ENCODE measurements at regions not wholly inside any gene's neighbourhood (a gene's known extent, or its start where the extent isn't known, plus 50 kb on each side); places are given as distances from the start of the nearest gene placed in this dataset.

DNA sequence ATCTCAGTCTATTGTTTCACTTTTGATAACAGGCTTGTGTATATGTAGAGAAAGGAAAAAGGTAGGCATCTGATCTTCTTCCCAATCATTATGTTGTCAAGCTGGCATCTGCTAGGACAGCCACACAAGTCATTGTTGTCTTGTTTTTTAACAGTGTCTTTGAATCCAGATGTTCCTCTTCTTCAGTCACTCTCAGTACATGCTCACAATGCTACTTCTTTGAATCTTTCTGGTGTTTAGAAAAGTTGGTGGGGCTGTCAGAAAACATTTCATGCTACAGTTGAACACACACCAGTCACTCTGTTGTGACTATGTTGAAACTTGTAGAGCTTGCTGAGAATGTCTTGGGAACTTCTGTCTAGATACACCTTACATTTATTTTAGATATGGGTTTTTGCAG is 1231.4 kb upstream of the MIR17HG start:
- no peak for DNase-seq

- no peak for DNase-seq
These were observed 1228.9 kb upstream of the MIR17HG start for GRCh38 chr13:90118467-90119071.

GRCh38 chr13:90120026-90120425 is 1227.5 kb upstream of the MIR17HG start:
- DNase-seq = no peak

GRCh38 chr13:90121784-90122183 is 1225.7 kb upstream of the MIR17HG start:
- DNase-seq = no peak

DNA sequence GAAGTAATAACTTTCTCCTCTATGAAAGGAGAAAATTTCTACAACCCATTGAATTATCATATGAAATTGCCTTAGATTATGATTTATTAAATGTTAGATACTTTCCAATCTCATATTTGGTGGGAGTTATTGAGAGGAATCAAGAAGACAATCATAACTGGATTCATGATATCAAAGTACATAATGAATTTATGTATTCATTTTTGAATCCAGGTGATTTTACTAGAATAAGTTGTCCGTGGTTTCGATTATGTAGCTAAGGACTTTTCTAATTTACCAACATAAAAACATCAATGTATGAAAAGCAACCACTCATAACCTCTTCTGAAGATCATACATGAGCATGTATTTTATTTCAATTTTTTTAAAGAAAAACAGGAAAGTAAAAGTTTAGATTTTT is 1225.0 kb upstream of the MIR17HG start:
- no peak for DNase-seq

DNA sequence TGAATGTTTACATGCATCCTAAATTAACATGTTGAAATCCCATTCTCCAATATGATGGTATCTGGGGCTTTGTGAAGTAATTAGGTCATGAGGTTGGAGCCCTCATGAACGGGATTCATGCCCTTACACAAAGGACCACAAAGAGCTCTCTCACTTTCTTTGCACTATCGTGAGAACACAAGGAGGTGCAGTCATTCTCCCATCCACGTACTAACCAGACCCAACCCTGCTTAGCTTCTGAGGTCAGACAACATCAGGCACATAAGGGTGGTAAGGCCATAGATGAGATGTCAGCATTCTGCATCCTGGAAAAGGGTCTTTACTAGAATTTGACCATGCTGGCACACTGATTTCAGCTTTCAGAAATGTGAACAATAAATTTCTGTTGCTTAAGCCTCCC is 1211.9 kb upstream of the MIR17HG start:
- DNase-seq = no peak

DNA sequence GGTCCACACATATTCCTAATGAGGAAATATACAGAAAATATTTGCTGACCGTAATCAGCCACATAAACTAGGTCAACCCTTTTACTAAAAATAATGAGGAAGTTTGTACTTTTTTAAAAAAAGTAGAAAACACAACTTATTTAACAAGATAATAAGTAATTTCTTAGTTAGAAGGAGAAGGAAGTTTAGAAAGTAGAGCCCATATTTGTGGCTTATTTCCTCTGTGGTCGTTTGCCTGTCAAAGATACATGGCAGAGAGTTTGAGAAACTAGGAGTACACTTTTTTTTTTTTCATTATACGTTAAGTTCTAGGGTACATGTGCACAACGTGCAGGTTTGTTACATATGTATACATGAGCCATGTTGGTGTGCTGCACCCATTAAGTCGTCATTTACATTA is 1205.2 kb upstream of the MIR17HG start:
- no peak for DNase-seq

DNA sequence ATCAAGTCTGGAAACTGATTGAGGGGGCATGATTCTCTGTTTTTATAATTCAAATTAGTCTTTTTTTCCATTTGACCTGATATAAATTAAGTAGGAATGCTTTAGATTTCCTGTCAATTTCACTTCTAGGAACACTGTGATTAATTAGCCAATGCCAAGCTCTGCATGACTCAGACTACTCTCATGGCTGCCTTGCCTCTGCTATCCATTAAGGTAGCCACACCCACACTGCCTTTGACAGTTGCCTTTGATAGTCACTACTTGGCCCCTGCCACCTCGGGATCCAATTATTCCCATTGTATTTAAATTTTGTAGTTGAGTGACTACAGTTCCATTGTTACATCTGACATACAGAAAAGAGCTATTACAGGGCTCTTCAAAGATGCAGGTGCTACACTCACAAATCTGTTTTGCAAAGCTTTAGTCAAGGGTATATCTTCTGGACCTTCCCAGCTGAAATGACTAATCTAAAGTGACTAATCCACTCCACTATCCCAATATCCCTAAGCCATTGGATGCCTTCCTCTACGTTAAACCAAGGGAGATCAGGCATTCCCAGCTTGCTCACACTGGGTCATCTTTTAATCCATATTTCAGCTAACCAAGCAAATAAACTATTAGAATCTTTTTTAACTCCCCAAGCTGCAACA is 1193.1 kb upstream of the MIR17HG start:
- no peak for DNase-seq

GRCh38 chr13:90156390-90156789 is 1191.1 kb upstream of the MIR17HG start:
- no peak for DNase-seq

- no peak for DNase-seq
These were observed 1178.5 kb upstream of the MIR17HG start for GRCh38 chr13:90168953-90169352.

DNA sequence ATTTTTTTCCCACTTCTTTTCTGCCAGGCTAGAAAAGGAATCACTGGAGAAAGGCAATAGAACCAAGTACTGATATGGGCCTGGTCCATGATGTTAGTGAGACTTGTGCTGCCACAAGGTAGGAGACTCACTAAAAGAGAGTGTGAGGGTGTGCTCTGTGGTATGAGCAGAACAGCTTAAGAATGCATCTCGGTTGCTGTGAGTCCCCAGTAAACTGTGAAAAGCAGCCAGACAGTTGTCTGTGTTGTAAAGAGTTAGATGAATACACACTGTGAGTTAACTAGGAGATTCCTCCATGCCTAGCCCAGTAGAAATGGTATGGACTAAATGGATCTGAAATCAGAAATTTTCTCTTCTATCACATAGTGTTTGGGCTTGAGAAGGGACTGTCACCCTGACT is 1177.3 kb upstream of the MIR17HG start:
- DNase-seq = no peak

DNA sequence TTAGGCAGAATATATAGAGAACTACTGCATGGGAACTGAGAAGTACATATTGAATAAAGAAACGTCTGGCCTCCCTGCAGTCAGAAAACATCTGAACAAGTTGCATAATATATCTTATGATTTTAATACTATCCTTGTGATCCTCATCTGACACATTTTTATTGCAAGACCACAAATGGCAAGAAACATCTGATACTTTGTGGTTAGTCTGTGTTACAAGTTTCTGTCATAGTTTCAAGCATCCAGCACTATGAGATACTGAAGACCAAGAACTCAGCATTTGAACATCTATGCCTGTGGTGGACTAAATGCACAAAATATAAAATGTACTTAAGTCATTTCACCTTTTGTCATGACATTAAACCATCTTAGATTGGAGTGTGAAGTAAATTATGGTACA is 1175.8 kb upstream of the MIR17HG start:
- DNase-seq = no peak

DNA sequence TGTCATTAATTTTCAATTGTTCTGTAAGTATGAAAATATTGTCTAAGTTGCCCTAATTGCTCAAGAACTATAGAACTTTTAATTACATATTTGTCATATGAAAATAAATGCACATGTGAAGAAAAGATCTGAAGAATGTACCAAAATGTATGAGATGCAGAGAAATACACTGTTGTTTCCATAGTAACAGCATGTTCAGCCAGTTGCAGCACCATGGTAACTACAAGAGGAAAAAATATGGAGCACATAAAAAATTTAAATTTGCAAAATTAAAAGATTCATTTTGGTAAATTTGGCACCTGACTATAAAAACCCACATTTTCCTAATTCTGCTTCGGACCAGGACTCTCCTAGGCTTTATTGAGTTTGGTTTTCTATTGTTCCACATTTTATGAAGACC is 1170.0 kb upstream of the MIR17HG start:
- no peak for DNase-seq

DNA sequence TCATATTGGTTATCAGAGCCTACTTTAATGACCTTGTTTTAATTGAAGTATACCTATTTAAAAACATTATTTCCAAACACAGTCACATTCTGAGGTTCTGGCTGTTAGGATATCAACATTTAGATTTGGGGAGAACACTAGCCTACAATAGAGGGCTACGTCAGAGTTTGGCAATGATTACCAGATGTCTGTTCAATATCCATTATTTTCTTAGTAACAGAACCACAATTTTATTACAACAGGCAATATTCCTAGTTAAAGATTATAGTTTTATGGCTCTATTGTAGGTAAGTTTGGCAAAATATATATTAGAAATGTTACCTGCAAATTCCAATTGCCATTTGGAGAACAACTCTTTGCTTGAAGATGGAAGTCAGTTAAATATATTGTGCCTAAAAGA is 1163.1 kb upstream of the MIR17HG start:
- DNase-seq = no peak

DNA sequence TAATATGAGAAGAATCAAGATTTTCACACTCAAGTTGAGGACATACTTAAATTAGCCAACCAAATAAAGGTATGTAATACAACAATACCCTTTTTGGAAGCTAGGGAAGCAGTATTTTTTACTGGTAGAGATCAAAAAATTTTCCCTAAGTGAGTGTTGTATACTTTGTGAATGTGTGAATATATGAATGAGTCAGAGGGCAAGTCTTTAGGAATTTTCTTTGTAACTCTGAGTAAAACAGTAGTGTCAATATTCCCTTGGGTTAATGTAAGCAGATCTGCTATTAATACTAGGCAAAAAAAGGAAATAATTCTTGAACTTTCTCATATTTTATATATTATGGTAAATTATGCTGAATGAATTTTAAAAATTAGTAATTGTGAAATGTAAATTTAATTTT is 1161.8 kb upstream of the MIR17HG start:
- no peak for DNase-seq

DNA sequence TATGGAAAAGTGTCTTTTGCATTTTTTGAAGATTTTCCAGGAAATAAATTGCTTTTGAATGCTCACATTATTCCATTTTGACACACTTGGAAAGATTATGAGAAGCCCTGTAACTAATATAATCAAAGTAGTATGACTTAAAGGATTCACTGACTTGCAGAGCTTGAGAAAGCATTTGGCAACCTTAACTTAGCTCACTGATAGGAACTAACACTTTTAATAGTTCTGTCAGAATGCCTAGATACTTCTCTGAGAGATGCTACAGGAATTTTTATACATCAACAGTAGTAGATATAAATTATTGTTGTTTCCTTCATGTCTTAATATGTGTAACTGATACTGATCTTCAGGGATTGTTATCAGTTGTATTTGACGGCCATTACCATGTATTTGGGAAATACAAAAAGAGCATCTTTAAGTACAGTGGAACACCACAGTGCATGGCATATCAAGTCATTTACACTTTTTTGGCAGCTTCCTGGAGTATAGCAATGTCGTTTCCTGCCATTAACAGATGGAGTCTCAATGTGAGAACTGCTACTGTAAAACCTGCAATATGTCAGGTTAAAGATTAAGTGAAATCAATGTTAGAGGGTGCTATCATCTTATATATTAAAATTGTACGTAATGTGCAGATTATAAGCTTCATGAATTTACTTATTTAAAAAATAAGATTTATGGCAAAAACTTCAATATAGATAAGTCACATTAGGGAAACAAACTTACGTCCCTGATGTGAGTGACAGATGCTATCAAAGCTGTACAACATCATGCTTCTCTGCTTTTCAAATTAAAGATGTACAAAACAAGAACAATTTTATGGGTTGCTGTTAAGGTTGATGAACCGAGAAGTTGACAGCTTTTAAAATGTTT is 1159.8 kb upstream of the MIR17HG start:
- no peak for DNase-seq

- no peak for DNase-seq
These were observed 1159.2 kb upstream of the MIR17HG start for GRCh38 chr13:90188351-90188636.

- DNase-seq = no peak
These were observed 1149.8 kb upstream of the MIR17HG start for GRCh38 chr13:90197722-90198121.

GRCh38 chr13:90201202-90201601 is 1146.3 kb upstream of the MIR17HG start:
- no peak for DNase-seq

GRCh38 chr13:90201676-90202460 is 1145.6 kb upstream of the MIR17HG start:
- DNase-seq = no peak

- no peak for DNase-seq
These were observed 1142.4 kb upstream of the MIR17HG start for GRCh38 chr13:90205081-90205480.

- no peak for DNase-seq
These were observed 1141.6 kb upstream of the MIR17HG start for GRCh38 chr13:90205911-90206310.

DNA sequence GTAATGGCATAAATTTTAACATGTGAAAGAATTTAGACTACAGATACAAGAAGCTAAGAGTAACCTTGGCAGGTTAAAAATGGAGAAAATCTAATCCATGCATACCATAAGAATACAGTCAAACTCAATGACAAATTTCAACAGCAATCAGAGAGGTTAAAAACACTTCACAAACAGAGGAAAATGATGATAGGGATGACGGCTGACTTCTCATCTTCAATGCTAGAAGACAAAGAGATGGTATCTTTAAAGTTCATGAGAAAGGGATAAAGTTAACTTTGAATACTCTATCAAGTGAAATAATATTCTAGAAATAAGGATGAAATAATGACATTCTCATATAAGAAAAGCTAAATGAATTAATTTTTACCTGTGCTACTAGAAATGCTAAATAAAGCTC is 1130.2 kb upstream of the MIR17HG start:
- no peak for DNase-seq

GRCh38 chr13:90222758-90223157 is 1124.7 kb upstream of the MIR17HG start:
- DNase-seq = no peak
